HEK293 (cell line): ENCODE measurements at regions not wholly inside any gene's neighbourhood (a gene's known extent, or its start where the extent isn't known, plus 50 kb on each side); places are given as distances from the start of the nearest gene placed in this dataset.

Experiments used
- CTCF ChIA-PET: fragments of 350-600 bp; formaldehyde crosslinking; extraction: SDS; loops from one replicate; lab custom pipeline; 2021; ENCODE audit warnings: antibody characterized with exemption; lab: Yijun Ruan, JAX
- POLR2A ChIA-PET: fragments of 300-600 bp; formaldehyde crosslinking; extraction: SDS; loops from one replicate; lab custom pipeline; 2020; ENCODE audit warnings: antibody characterized with exemption, inconsistent platforms; lab: Yijun Ruan, JAX
- H3K27ac ChIP-seq: fragments of 200-500 bp; sonication (Bioruptor generic); 2 replicates; pipeline ENCODE4 v1.5.1; 2014; ENCODE audit warnings: low read depth, low read length, control low read depth, inconsistent platforms; ENCODE audit errors: extremely low read depth
- H3K36me3 ChIP-seq, 2 experiments: fragments of 200-500 bp in 1 of 2; sonication (Bioruptor generic) in 1 of 2; 1 replicate in 1 of 2; 2 replicates in 1 of 2; pipeline ENCODE4 v1.5.1; 2014 to 2017; ENCODE audit warnings: inconsistent platforms in 2 of 2, low read length in 2 of 2; ENCODE audit not compliant: control insufficient read depth in 2 of 2, insufficient read depth in 1 of 2
- H3K4me1 ChIP-seq: fragments of 200-500 bp; sonication (Bioruptor generic); 2 replicates; pipeline ENCODE4 v1.5.1; 2014; ENCODE audit warnings: mild to moderate bottlenecking, low read length, inconsistent platforms; ENCODE audit not compliant: control insufficient read depth, insufficient read depth
- H3K4me3 ChIP-seq: 2 replicates; pipeline ENCODE4 v1.5.1; 2011; ENCODE audit warnings: low read depth, mild to moderate bottlenecking, control low read depth, low read length, moderate library complexity
- H3K9me3 ChIP-seq: fragments of 200-500 bp; sonication (Bioruptor generic); 2 replicates; pipeline ENCODE4 v1.5.1; 2014; ENCODE audit warnings: low read depth, low read length, inconsistent platforms; ENCODE audit not compliant: control insufficient read depth, insufficient read depth
- FEZF1 ChIP-seq: fragments of 450-650 bp; formaldehyde crosslinking; IDR thresholded peaks from 2 replicates; pipeline ENCODE4 v1.5.1; 2016; ENCODE audit warnings: missing biosample characterization, missing genetic modification characterization
- KLF7 ChIP-seq: fragments of 450-650 bp; formaldehyde crosslinking; IDR thresholded peaks from 2 replicates; pipeline ENCODE4 v1.5.1; 2016; ENCODE audit warnings: missing biosample characterization, missing genetic modification characterization, borderline replicate concordance
- SETDB1 ChIP-seq: IDR thresholded peaks from one replicate; pipeline ENCODE4 v1.6.1; 2017; ENCODE audit warnings: mild to moderate bottlenecking, low read length, moderate library complexity, mixed read lengths; ENCODE audit not compliant: insufficient read length
- YY2 ChIP-seq: fragments of 450-650 bp; formaldehyde crosslinking; IDR thresholded peaks from 2 replicates; pipeline ENCODE4 v1.5.1; 2016; ENCODE audit warnings: missing biosample characterization, missing genetic modification characterization
- ZBTB20 ChIP-seq: fragments of 450-650 bp; formaldehyde crosslinking; IDR thresholded peaks from 2 replicates; pipeline ENCODE4 v1.5.1; 2016; ENCODE audit warnings: missing biosample characterization, missing genetic modification characterization
- ZFP37 ChIP-seq: fragments of 450-650 bp; formaldehyde crosslinking; IDR thresholded peaks from 2 replicates; pipeline ENCODE4 v1.5.1; 2016; ENCODE audit warnings: missing biosample characterization, missing genetic modification characterization
- ZNF114 ChIP-seq: fragments of 450-650 bp; formaldehyde crosslinking; IDR thresholded peaks from 2 replicates; pipeline ENCODE4 v1.5.0; 2017; ENCODE audit warnings: missing biosample characterization, missing genetic modification characterization
- ZNF174 ChIP-seq: fragments of 450-650 bp; formaldehyde crosslinking; IDR thresholded peaks from 2 replicates; pipeline ENCODE4 v1.5.0; 2017; ENCODE audit warnings: missing biosample characterization, mild to moderate bottlenecking, missing genetic modification characterization
- ZNF221 ChIP-seq: fragments of 450-650 bp; formaldehyde crosslinking; IDR thresholded peaks from 2 replicates; pipeline ENCODE4 v1.5.1; 2017; ENCODE audit warnings: missing biosample characterization, missing genetic modification characterization, borderline replicate concordance
- ZNF391 ChIP-seq: fragments of 450-650 bp; formaldehyde crosslinking; IDR thresholded peaks from 2 replicates; pipeline ENCODE4 v1.5.1; 2016; ENCODE audit warnings: low read depth, missing biosample characterization, missing genetic modification characterization, borderline replicate concordance
- ZNF555 ChIP-seq: fragments of 450-650 bp; formaldehyde crosslinking; conservative IDR thresholded peaks from 2 replicates; pipeline ENCODE4 v1.5.1; 2017; ENCODE audit warnings: missing biosample characterization, mild to moderate bottlenecking, missing genetic modification characterization, inconsistent platforms
- ZNF707 ChIP-seq: fragments of 450-650 bp; formaldehyde crosslinking; IDR thresholded peaks from 2 replicates; pipeline ENCODE4 v1.5.1; 2016; ENCODE audit warnings: missing biosample characterization, missing genetic modification characterization
- TF ChIP-seq, protein P1 (sequence below): fragments of 450-650 bp; formaldehyde crosslinking; IDR thresholded peaks from 2 replicates; pipeline ENCODE4 v1.5.1; 2016; ENCODE audit warnings: missing biosample characterization, missing genetic modification characterization
- TF ChIP-seq, protein P2 (sequence below): fragments of 450-650 bp; formaldehyde crosslinking; IDR thresholded peaks from 2 replicates; pipeline ENCODE4 v1.5.1; 2016; ENCODE audit warnings: missing biosample characterization, missing genetic modification characterization
- TF ChIP-seq, protein P3 (sequence below): fragments of 450-650 bp; formaldehyde crosslinking; IDR thresholded peaks from 2 replicates; pipeline ENCODE4 v1.5.1; 2016; ENCODE audit warnings: missing biosample characterization, missing genetic modification characterization
- TF ChIP-seq, protein P4 (sequence below): sonication (generic); formaldehyde crosslinking; IDR thresholded peaks from 2 replicates; pipeline ENCODE4 v1.8.1; 2022; ENCODE audit warnings: mild to moderate bottlenecking, moderate library complexity, missing genetic modification reagents
- TF ChIP-seq, protein P5 (sequence below): fragments of 450-650 bp; formaldehyde crosslinking; IDR thresholded peaks from 2 replicates; pipeline ENCODE4 v1.5.1; 2016; ENCODE audit warnings: missing biosample characterization, missing genetic modification characterization
- TF ChIP-seq, protein P6 (sequence below): fragments of 450-650 bp; formaldehyde crosslinking; IDR thresholded peaks from 2 replicates; pipeline ENCODE4 v1.5.1; 2016; ENCODE audit warnings: missing biosample characterization, missing genetic modification characterization

DNA sequence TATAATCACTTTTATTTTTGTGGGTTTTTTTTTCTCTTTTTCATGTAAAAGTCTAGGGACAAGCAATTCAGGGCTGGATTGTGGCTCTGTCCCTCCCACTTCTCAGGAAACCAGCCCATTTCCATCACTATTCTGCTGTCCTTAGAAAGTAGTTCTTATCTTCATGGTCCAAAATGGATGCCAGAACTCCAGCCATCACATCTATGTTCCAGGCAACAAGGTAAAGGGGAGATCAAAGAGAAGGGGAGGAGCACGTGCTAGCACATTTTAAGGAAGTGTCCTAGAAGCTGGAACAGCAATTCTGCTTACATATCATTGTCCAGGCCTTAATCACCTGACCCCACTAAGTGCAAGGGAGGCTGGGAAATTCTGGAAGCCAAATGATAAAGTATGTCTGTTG is 181.1 kb upstream of the C2CD4B start:
- Histone ChIP-seq H3K4me1 (no peaks in the 10 kb centered on the region), H3K4me3 (no peak overlapping the region), H3K9me3 (no peaks in the 10 kb centered on the region), H3K36me3 (no peaks in the 10 kb centered on the region), H3K27ac (no peak overlapping the region)
- no peak for TF ChIP-seq ZNF707 (tag by site-specific recombination)
- no peak for TF ChIP-seq KLF7 (tag by site-specific recombination)
- TF ChIP-seq ZNF174 (tag by site-specific recombination) = no peak
- TF ChIP-seq, protein P1, sequence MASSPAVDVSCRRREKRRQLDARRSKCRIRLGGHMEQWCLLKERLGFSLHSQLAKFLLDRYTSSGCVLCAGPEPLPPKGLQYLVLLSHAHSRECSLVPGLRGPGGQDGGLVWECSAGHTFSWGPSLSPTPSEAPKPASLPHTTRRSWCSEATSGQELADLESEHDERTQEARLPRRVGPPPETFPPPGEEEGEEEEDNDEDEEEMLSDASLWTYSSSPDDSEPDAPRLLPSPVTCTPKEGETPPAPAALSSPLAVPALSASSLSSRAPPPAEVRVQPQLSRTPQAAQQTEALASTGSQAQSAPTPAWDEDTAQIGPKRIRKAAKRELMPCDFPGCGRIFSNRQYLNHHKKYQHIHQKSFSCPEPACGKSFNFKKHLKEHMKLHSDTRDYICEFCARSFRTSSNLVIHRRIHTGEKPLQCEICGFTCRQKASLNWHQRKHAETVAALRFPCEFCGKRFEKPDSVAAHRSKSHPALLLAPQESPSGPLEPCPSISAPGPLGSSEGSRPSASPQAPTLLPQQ = no peak
- no peak for TF ChIP-seq FEZF1 (tag by site-specific recombination)
- TF ChIP-seq ZNF391 (tag by site-specific recombination) = no peak
- TF ChIP-seq, protein P2, sequence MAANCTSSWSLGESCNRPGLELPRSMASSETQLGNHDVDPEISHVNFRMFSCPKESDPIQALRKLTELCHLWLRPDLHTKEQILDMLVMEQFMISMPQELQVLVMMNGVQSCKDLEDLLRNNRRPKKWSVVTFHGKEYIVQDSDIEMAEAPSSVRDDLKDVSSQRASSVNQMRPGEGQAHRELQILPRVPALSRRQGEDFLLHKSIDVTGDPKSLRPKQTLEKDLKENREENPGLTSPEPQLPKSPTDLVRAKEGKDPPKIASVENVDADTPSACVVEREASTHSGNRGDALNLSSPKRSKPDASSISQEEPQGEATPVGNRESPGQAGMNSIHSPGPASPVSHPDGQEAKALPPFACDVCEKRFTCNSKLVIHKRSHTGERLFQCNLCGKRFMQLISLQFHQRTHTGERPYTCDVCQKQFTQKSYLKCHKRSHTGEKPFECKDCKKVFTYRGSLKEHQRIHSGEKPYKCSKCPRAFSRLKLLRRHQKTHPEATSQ (tag by site-specific recombination) = no peak
- TF ChIP-seq, protein P3, sequence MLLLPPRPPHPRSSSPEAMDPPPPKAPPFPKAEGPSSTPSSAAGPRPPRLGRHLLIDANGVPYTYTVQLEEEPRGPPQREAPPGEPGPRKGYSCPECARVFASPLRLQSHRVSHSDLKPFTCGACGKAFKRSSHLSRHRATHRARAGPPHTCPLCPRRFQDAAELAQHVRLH (tag by site-specific recombination) = 0 out of 2 replicates have a peak, but pooled peaks have one; percentile 44
- TF ChIP-seq, protein P4, sequence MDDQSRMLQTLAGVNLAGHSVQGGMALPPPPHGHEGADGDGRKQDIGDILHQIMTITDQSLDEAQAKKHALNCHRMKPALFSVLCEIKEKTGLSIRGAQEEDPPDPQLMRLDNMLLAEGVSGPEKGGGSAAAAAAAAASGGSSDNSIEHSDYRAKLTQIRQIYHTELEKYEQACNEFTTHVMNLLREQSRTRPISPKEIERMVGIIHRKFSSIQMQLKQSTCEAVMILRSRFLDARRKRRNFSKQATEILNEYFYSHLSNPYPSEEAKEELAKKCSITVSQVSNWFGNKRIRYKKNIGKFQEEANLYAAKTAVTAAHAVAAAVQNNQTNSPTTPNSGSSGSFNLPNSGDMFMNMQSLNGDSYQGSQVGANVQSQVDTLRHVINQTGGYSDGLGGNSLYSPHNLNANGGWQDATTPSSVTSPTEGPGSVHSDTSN (CRISPR knock-in tag) = no peak
- TF ChIP-seq SETDB1 = peak; percentile 42
- TF ChIP-seq ZNF114 = no peak
- TF ChIP-seq ZNF221 (tag by site-specific recombination) = no peak
- TF ChIP-seq, protein P5, sequence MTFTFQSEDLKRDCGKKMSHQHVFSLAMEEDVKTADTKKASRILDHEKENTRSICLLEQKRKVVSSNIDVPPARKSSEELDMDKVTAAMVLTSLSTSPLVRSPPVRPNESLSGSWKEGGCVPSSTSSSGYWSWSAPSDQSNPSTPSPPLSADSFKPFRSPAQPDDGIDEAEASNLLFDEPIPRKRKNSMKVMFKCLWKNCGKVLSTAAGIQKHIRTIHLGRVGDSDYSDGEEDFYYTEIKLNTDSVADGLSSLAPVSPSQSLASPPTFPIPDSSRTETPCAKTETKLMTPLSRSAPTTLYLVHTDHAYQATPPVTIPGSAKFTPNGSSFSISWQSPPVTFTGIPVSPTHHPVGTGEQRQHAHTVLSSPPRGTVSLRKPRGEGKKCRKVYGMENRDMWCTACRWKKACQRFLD = no peak
- no peak for TF ChIP-seq ZFP37 (tag by site-specific recombination)
- TF ChIP-seq ZBTB20 (tag by site-specific recombination) = no peak
- ChIA-PET POLR2A (no interaction called here), CTCF (interaction anchor here (0.7 to 1.0 kb wide), 2 partner anchors 12 to 467 kb away, joined by 3 to 5 read pairs; no protein-coding TSS in a partner anchor)

DNA sequence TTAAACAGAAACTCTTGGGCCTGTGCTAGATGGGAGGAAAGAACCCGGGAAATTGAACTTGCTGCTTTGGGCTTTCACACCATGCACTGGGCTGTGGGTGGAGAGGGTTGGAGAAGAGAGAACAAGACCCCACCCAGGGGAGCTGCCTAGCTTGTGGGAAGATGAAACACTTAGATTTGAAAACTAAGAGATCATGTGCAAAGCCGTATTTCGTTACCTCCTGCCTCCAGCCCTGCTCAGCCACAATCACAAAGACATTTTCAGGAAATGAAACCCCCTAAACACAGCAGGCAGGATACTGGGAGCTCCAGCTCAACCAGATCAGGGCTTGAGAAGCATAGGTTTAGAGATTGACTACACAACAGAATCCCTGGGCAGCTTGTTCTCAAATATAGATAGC is 183.0 kb upstream of the C2CD4B start:
- no peaks in the 10 kb centered on the region for H3K36me3 ChIP-seq

More for the DNA sequence above, 183.0 kb upstream of the C2CD4B start:
- TF ChIP-seq YY2 = no peak
- TF ChIP-seq, protein P6, sequence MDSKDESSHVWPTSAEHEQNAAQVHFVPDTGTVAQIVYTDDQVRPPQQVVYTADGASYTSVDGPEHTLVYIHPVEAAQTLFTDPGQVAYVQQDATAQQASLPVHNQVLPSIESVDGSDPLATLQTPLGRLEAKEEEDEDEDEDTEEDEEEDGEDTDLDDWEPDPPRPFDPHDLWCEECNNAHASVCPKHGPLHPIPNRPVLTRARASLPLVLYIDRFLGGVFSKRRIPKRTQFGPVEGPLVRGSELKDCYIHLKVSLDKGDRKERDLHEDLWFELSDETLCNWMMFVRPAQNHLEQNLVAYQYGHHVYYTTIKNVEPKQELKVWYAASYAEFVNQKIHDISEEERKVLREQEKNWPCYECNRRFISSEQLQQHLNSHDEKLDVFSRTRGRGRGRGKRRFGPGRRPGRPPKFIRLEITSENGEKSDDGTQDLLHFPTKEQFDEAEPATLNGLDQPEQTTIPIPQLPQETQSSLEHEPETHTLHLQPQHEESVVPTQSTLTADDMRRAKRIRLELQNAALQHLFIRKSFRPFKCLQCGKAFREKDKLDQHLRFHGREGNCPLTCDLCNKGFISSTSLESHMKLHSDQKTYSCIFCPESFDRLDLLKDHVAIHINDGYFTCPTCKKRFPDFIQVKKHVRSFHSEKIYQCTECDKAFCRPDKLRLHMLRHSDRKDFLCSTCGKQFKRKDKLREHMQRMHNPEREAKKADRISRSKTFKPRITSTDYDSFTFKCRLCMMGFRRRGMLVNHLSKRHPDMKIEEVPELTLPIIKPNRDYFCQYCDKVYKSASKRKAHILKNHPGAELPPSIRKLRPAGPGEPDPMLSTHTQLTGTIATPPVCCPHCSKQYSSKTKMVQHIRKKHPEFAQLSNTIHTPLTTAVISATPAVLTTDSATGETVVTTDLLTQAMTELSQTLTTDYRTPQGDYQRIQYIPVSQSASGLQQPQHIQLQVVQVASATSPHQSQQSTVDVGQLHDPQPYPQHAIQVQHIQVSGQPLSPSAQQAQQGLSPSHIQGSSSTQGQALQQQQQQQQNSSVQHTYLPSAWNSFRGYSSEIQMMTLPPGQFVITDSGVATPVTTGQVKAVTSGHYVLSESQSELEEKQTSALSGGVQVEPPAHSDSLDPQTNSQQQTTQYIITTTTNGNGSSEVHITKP (tag by site-specific recombination) = peak; percentile 94
- TF ChIP-seq ZNF555 (tag by site-specific recombination) = no peak
- Histone ChIP-seq H3K4me1 (no peaks in the 10 kb centered on the region), H3K9me3 (no peaks in the 10 kb centered on the region), H3K4me3 (no peak overlapping the region), H3K27ac (no peak overlapping the region)
- ChIA-PET CTCF (no interaction called here), POLR2A (interaction anchor here (0.5 kb wide), 1 partner anchor 12 kb away, joined by 4 read pairs; no protein-coding TSS in a partner anchor)
